Prostate gland (tissue), 2 donors: ENCODE measurements at regions not wholly inside any gene's neighbourhood (a gene's known extent, or its start where the extent isn't known, plus 50 kb on each side); places are given as distances from the start of the nearest gene placed in this dataset.

Experiments used
- POLR2AphosphoS5 ChIP-seq: sonication (generic); formaldehyde crosslinking; IDR thresholded peaks from one replicate; pipeline ENCODE4 v1.6.1; 2017; ENCODE audit warnings: antibody characterized with exemption
- TF ChIP-seq, protein P1 (sequence below), 4 experiments: fragments of 200-600 bp in 2 of 4; fragments of 450-650 bp in 2 of 4; sonication (generic) in 2 of 4; IDR thresholded peaks; 1 replicate in 3 of 4; 2 replicates in 1 of 4; pipeline ENCODE4 v1.5.1; 2016 to 2019; ENCODE audit warnings: antibody characterized with exemption in 4 of 4, mild to moderate bottlenecking in 2 of 4, moderate library complexity in 2 of 4

DNA sequence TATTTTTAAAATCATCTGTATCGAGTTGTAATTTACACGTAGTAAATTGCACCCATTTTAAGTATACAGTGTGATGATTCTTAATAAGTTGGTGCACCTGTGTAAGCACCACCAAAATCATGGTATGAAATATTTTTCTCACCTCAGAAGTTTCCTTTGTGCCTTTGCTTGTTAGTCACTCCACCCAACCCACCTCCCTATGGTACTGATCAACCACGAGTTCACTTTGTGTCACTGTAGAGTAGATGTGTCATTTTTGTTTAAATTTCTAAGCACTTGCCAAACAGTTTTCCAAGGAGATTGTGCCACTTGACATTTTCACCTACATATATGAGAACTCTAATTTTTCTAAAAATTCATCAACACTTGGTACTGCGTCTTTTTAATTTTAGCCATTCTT lies 806.5 kb downstream of the TLR4 start:
- TF ChIP-seq, protein P1, sequence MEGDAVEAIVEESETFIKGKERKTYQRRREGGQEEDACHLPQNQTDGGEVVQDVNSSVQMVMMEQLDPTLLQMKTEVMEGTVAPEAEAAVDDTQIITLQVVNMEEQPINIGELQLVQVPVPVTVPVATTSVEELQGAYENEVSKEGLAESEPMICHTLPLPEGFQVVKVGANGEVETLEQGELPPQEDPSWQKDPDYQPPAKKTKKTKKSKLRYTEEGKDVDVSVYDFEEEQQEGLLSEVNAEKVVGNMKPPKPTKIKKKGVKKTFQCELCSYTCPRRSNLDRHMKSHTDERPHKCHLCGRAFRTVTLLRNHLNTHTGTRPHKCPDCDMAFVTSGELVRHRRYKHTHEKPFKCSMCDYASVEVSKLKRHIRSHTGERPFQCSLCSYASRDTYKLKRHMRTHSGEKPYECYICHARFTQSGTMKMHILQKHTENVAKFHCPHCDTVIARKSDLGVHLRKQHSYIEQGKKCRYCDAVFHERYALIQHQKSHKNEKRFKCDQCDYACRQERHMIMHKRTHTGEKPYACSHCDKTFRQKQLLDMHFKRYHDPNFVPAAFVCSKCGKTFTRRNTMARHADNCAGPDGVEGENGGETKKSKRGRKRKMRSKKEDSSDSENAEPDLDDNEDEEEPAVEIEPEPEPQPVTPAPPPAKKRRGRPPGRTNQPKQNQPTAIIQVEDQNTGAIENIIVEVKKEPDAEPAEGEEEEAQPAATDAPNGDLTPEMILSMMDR (IDR thresholded peaks at IDR 0.05): no peak
- TF ChIP-seq POLR2AphosphoS5: no peak
